CD14-positive monocyte (primary cell): ENCODE measurements at regions not wholly inside any gene's neighbourhood (a gene's known extent, or its start where the extent isn't known, plus 50 kb on each side); places are given as distances from the start of the nearest gene placed in this dataset.

ENCODE experiments used
- DNase-seq, 3 donors: peaks; one replicate each; pipeline ENCODE4 v3.0.0-alpha.2; 2011 to 2022
- H2AFZ ChIP-seq: 2 replicates; pipeline ENCODE4 v1.6.0; 2012; ENCODE audit warnings: mild to moderate bottlenecking, low read depth, low read length, inconsistent platforms; ENCODE audit not compliant: insufficient read depth, poor library complexity, severe bottlenecking
- H3K27ac ChIP-seq, 2 donors: 1 replicate in 1 of 2; 2 replicates in 1 of 2; pipeline ENCODE4 v1.5.1; 2012 to 2013; ENCODE audit warnings: low read length in 2 of 2, control low read depth in 1 of 2, inconsistent platforms in 1 of 2, low read depth in 1 of 2, mild to moderate bottlenecking in 1 of 2
- H3K27me3 ChIP-seq, 2 donors: one replicate each; pipeline versions ENCODE4 v1.6.0 to v1.6.1; 2011 to 2013; ENCODE audit warnings: low read length in 2 of 2; ENCODE audit not compliant: control insufficient read depth in 2 of 2, insufficient read depth in 2 of 2
- H3K36me3 ChIP-seq, 2 donors: replicated peaks in 1 of 2; 1 replicate in 1 of 2; 2 replicates in 1 of 2; pipeline versions ENCODE4 v1.5.1 to v1.6.1; 2012 to 2013; ENCODE audit warnings: low read length in 2 of 2, control low read depth in 1 of 2, inconsistent platforms in 1 of 2, mild to moderate bottlenecking in 1 of 2; ENCODE audit not compliant: insufficient read depth in 2 of 2, control insufficient read depth in 1 of 2
- H3K4me1 ChIP-seq, 2 donors: 1 replicate in 1 of 2; 2 replicates in 1 of 2; pipeline versions ENCODE4 v1.5.1 to v1.6.1; 2012 to 2013; ENCODE audit warnings: low read length in 2 of 2, control low read depth in 1 of 2, inconsistent platforms in 1 of 2, mild to moderate bottlenecking in 1 of 2, moderate library complexity in 1 of 2; ENCODE audit not compliant: insufficient read depth in 2 of 2, control insufficient read depth in 1 of 2
- H3K4me2 ChIP-seq: replicated peaks from 2 replicates; pipeline ENCODE3; 2012; ENCODE audit warnings: low read length, moderate library complexity, mild to moderate bottlenecking; ENCODE audit not compliant: poor library complexity, severe bottlenecking; ENCODE audit errors: extremely low read depth
- H3K4me3 ChIP-seq, 3 experiments: fragments of 200-600 bp in 1 of 3; sonication (generic) in 1 of 3; replicated peaks in 1 of 3; 1 replicate in 2 of 3; 2 replicates in 1 of 3; pipeline ENCODE4 v1.5.1; 2011 to 2013; ENCODE audit warnings: low read length in 3 of 3, mild to moderate bottlenecking in 3 of 3, control low read depth in 2 of 3, low read depth in 2 of 3, inconsistent platforms in 1 of 3, moderate library complexity in 1 of 3
- H3K79me2 ChIP-seq: 2 replicates; pipeline ENCODE4 v1.6.0; 2012; ENCODE audit warnings: mild to moderate bottlenecking, control low read depth, inconsistent platforms, low read length, moderate library complexity; ENCODE audit not compliant: insufficient read depth
- H3K9ac ChIP-seq: 2 replicates; pipeline ENCODE4 v1.6.0; 2017; ENCODE audit warnings: low read length, mild to moderate bottlenecking; ENCODE audit not compliant: insufficient read depth, poor library complexity, severe bottlenecking
- H3K9me3 ChIP-seq, 2 donors: replicated peaks in 1 of 2; 1 replicate in 1 of 2; 2 replicates in 1 of 2; pipeline versions ENCODE4 v1.5.1 to v1.6.1; 2012 to 2013; ENCODE audit warnings: low read length in 2 of 2, control low read depth in 1 of 2; ENCODE audit not compliant: control insufficient read depth in 1 of 2, insufficient read depth in 1 of 2
- H4K20me1 ChIP-seq: 2 replicates; pipeline ENCODE4 v1.6.0; 2012; ENCODE audit warnings: mild to moderate bottlenecking, low read length, control low read depth, moderate library complexity; ENCODE audit not compliant: insufficient read depth
- H3K27ac Mint-ChIP-seq, 7 donors: one replicate each; pipeline ENCODE4 v1.8.0; 2020; ENCODE audit warnings: mild to moderate bottlenecking in 7 of 7, mixed read lengths in 7 of 7, moderate library complexity in 6 of 7, inconsistent platforms in 2 of 7
- H3K27me3 Mint-ChIP-seq, 3 donors: one replicate each; pipeline ENCODE4 v1.8.0; 2021 to 2022; ENCODE audit warnings: low read depth in 3 of 3, mild to moderate bottlenecking in 3 of 3, mixed read lengths in 3 of 3, moderate library complexity in 3 of 3, inconsistent platforms in 1 of 3
- H3K36me3 Mint-ChIP-seq, 2 donors: one replicate each; pipeline ENCODE4 v1.8.0; 2020; ENCODE audit warnings: mixed read lengths in 2 of 2, inconsistent platforms in 1 of 2, mild to moderate bottlenecking in 1 of 2
- H3K4me1 Mint-ChIP-seq: one replicate; pipeline ENCODE4 v1.8.0; 2020; ENCODE audit warnings: mild to moderate bottlenecking, mixed read lengths
- H3K4me3 Mint-ChIP-seq, 2 donors: one replicate each; pipeline ENCODE4 v1.8.0; 2020; ENCODE audit warnings: mild to moderate bottlenecking in 2 of 2, mixed read lengths in 2 of 2, moderate library complexity in 1 of 2
- H3K9me3 Mint-ChIP-seq, 7 donors: one replicate each; pipeline ENCODE4 v1.8.0; 2020 to 2022; ENCODE audit warnings: mixed read lengths in 7 of 7, mild to moderate bottlenecking in 6 of 7, moderate library complexity in 6 of 7, inconsistent platforms in 2 of 7
- CTCF ChIP-seq: fragments of 200-600 bp; IDR thresholded peaks from one replicate; pipeline ENCODE4 v1.8.0; 2022; ENCODE audit warnings: antibody characterized with exemption, mild to moderate bottlenecking
- WGBS: methylation state at CpG from one replicate; pipeline ENCODE4 v1.1.5; 2013; ENCODE audit warnings: missing lambda C conversion rate; ENCODE audit not compliant: insufficient coverage; 5-methylcytosine and 5-hydroxymethylcytosine counted together
- intact Hi-C, 2 donors: fragments of 100-400 bp; cut with micrococcal nuclease; formaldehyde crosslinking; loops; one replicate each; pipeline versions ENCODE4 v1.15.0 to v1.15.1; 2023

- DNase-seq = no peak
- no peak overlapping the region for H3K27ac Mint-ChIP-seq
- H3K9me3 Mint-ChIP-seq = peaks cover 0 to 5% (median 1%) of the 10 kb centered on the region in 7 donors
- peaks cover 0 to 2% (median 0%) of the 10 kb centered on the region in 3 donors for H3K27me3 Mint-ChIP-seq
- Histone ChIP-seq H2AFZ (no peak overlapping the region), H3K9ac (no peak overlapping the region), H3K27ac (no peak overlapping the region), H3K4me3 (no peak overlapping the region), H3K27me3 (no peaks in the 10 kb centered on the region), H4K20me1 (no peaks in the 10 kb centered on the region), H3K9me3 (no peaks in the 10 kb centered on the region), H3K79me2 (no peaks in the 10 kb centered on the region), H3K4me1 (no peaks in the 10 kb centered on the region), H3K4me2 (no peak overlapping the region), H3K36me3 (no peaks in the 10 kb centered on the region)
- WGBS = 100% methylated on average over 1 of the region's 2 CpGs
- no peaks in the 10 kb centered on the region for H3K4me1 Mint-ChIP-seq
- TF ChIP-seq CTCF = no peak
- intact Hi-C loops = no loop called here
- no peaks in the 10 kb centered on the region for H3K36me3 Mint-ChIP-seq
- no peak overlapping the region for H3K4me3 Mint-ChIP-seq
These were observed 1120.7 kb downstream of the FAT4 start for GRCh38 chr4:126435491-126435890.

- Mint-ChIP-seq H3K27me3 (no peaks in the 10 kb centered on the region), H3K9me3 (peaks cover 0 to 5% (median 0%) of the 10 kb centered on the region in 7 donors), H3K4me3 (no peak overlapping the region), H3K36me3 (no peaks in the 10 kb centered on the region), H3K27ac (no peak overlapping the region), H3K4me1 (no peaks in the 10 kb centered on the region)
- H3K36me3 ChIP-seq = no peaks in the 10 kb centered on the region
- no peak overlapping the region for H3K4me2 ChIP-seq
- no CpG with 5 or more reads among the region's 3 CpGs for WGBS
- no peak overlapping the region for H3K27ac ChIP-seq
- no peak overlapping the region for H2AFZ ChIP-seq
- no peaks in the 10 kb centered on the region for H3K9me3 ChIP-seq
- intact Hi-C loops = no loop called here
- no peak for DNase-seq
- no peaks in the 10 kb centered on the region for H3K27me3 ChIP-seq
- no peak overlapping the region for H3K4me3 ChIP-seq
- H4K20me1 ChIP-seq = no peaks in the 10 kb centered on the region
- no peak for TF ChIP-seq CTCF
- no peaks in the 10 kb centered on the region for H3K79me2 ChIP-seq
- H3K4me1 ChIP-seq = no peaks in the 10 kb centered on the region
- no peak overlapping the region for H3K9ac ChIP-seq
These were observed 1125.5 kb downstream of the FAT4 start for GRCh38 chr4:126440297-126440696.
